Kidney epithelial cell (primary cell): ENCODE measurements at regions not wholly inside any gene's neighbourhood (a gene's known extent, or its start where the extent isn't known, plus 50 kb on each side); places are given as distances from the start of the nearest gene placed in this dataset.

Experiments used
- DNase-seq: peaks from one replicate; pipeline ENCODE4 v3.0.0-alpha.2; 2010; ENCODE audit warnings: low read depth
- H3K27me3 ChIP-seq: 2 replicates; pipeline ENCODE4 v1.6.0; 2011; ENCODE audit warnings: low read length; ENCODE audit not compliant: control insufficient read depth, insufficient read depth
- H3K36me3 ChIP-seq: 2 replicates; pipeline ENCODE4 v1.5.1; 2011; ENCODE audit warnings: low read length; ENCODE audit not compliant: control insufficient read depth, insufficient read depth
- H3K4me3 ChIP-seq: 2 replicates; pipeline ENCODE4 v1.5.1; 2011; ENCODE audit warnings: low read depth, mild to moderate bottlenecking, control low read depth, low read length
- CTCF ChIP-seq: IDR thresholded peaks from 2 replicates; pipeline ENCODE4 v1.5.1; 2011; ENCODE audit warnings: mild to moderate bottlenecking, moderate library complexity, low read length, control low read depth, inconsistent platforms; ENCODE audit not compliant: insufficient read depth, poor library complexity, severe bottlenecking

GRCh38 chr6:145003145-145003544 lies 718.0 kb downstream of the UTRN start:
- DNase-seq, result no peak
- no peak for TF ChIP-seq CTCF
- Histone ChIP-seq H3K36me3 (no peaks in the 10 kb centered on the region), H3K27me3 (no peaks in the 10 kb centered on the region), H3K4me3 (no peak overlapping the region)

GRCh38 chr6:145006914-145007313 lies 721.8 kb downstream of the UTRN start:
- Histone ChIP-seq H3K27me3 (no peaks in the 10 kb centered on the region), H3K4me3 (no peak overlapping the region), H3K36me3 (no peaks in the 10 kb centered on the region)
- no peak for TF ChIP-seq CTCF
- DNase-seq, result no peak

GRCh38 chr6:145008715-145009114 lies 723.6 kb downstream of the UTRN start:
- H3K27me3 ChIP-seq, result no peaks in the 10 kb centered on the region
- DNase-seq, result no peak
- no peak for TF ChIP-seq CTCF
- H3K4me3 ChIP-seq, result no peak overlapping the region
- no peaks in the 10 kb centered on the region for H3K36me3 ChIP-seq

- no peaks in the 10 kb centered on the region for H3K27me3 ChIP-seq
- H3K4me3 ChIP-seq, result no peak overlapping the region
- TF ChIP-seq CTCF, result no peak
These were observed 724.6 kb downstream of the UTRN start for GRCh38 chr6:145009711-145010110.

GRCh38 chr6:145012039-145012662 lies 723.2 kb downstream of the EPM2A start:
- TF ChIP-seq CTCF, result no peak

More at GRCh38 chr6:145009711-145010110, 724.6 kb downstream of the UTRN start:
- H3K36me3 ChIP-seq, result no peaks in the 10 kb centered on the region
- DNase-seq, result no peak

GRCh38 chr6:145015739-145016558 lies 719.4 kb downstream of the EPM2A start:
- Histone ChIP-seq H3K27me3 (no peaks in the 10 kb centered on the region), H3K36me3 (no peaks in the 10 kb centered on the region), H3K4me3 (no peak overlapping the region)
- DNase-seq, result peak; percentile 87
- no peak for TF ChIP-seq CTCF

More at GRCh38 chr6:145012039-145012662, 723.2 kb downstream of the EPM2A start:
- H3K36me3 ChIP-seq, result no peaks in the 10 kb centered on the region
- no peak overlapping the region for H3K4me3 ChIP-seq
- no peak for DNase-seq
- no peaks in the 10 kb centered on the region for H3K27me3 ChIP-seq
